Fibroblast of villous mesenchyme (primary cell): ENCODE measurements at regions not wholly inside any gene's neighbourhood (a gene's known extent, or its start where the extent isn't known, plus 50 kb on each side); places are given as distances from the start of the nearest gene placed in this dataset.

Source experiments
- DNase-seq: peaks from one replicate; pipeline ENCODE4 v3.0.0-alpha.2; 2010; ENCODE audit warnings: low read depth
- H3K4me3 ChIP-seq: 2 replicates; pipeline ENCODE4 v1.5.1; 2011; ENCODE audit warnings: low read depth, mild to moderate bottlenecking, low read length
- TF ChIP-seq, protein P1 (sequence below): IDR thresholded peaks from 2 replicates; pipeline ENCODE4 v1.5.1; 2012; ENCODE audit warnings: low read depth, mild to moderate bottlenecking, low read length; ENCODE audit not compliant: insufficient read depth

DNA sequence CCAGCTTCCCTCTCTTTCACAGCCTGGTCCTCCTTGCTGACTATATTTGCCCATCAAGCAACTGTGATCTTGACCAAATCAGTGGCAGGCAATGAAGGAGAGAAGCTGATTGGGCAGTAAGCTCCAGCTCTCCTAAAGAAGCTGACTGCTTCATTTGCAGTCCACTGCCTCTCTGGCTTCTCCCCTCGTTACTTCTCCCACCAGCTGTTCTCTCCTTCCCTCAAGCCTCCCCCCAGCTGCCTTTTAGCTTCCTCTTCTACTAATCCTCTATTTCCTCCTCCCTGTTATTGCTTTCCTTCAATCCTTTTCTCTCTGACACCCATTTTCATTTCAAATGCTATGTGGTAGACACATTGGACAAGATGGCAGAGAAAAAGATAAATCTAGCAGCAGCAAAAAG is 474.7 kb upstream of the UBE2E2 start:
- H3K4me3 ChIP-seq = no peak overlapping the region
- DNase-seq = no peak
- TF ChIP-seq, protein P1, sequence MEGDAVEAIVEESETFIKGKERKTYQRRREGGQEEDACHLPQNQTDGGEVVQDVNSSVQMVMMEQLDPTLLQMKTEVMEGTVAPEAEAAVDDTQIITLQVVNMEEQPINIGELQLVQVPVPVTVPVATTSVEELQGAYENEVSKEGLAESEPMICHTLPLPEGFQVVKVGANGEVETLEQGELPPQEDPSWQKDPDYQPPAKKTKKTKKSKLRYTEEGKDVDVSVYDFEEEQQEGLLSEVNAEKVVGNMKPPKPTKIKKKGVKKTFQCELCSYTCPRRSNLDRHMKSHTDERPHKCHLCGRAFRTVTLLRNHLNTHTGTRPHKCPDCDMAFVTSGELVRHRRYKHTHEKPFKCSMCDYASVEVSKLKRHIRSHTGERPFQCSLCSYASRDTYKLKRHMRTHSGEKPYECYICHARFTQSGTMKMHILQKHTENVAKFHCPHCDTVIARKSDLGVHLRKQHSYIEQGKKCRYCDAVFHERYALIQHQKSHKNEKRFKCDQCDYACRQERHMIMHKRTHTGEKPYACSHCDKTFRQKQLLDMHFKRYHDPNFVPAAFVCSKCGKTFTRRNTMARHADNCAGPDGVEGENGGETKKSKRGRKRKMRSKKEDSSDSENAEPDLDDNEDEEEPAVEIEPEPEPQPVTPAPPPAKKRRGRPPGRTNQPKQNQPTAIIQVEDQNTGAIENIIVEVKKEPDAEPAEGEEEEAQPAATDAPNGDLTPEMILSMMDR = no peak

DNA sequence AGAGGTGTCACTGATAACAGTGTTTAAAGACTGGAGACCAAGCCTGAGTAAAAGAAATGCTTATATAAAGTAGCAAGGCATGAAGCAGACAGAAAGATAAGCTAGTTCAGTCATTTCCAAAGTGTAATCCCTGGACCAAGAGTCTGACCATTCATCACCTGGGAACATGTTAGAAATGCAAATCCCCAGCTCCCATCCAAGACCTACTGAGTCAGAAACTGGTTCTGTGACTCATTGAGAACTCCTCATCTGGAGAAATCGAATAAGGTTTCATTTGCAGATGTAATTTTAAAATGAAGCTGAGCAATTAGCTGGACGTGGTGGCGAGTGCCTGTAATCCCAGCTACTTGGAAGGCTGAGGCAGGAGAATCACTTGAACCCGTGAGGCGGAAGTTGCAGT is 473.9 kb upstream of the UBE2E2 start:
- DNase-seq = no peak
- TF ChIP-seq, protein P1 = no peak
- H3K4me3 ChIP-seq = no peak overlapping the region

DNA sequence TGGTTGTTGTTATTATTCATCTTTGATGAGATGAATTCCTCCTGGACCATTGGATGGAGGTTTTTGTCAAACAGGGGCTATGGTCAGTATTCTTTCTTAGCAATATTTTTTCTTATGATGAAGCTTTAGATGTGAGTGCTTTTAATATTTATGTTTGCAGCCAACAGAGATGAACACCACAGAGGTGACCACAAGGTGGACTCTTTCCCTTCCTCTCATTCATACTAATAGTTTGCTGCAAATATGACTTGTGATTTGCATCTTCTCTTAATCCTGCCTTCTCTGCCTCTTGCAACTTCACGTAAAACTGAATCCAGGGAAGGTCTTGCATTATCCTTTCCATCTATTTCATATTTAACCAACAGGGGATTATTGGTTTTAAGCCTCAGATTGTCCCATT is 473.1 kb upstream of the UBE2E2 start:
- DNase-seq = no peak
- TF ChIP-seq, protein P1 = no peak

DNA sequence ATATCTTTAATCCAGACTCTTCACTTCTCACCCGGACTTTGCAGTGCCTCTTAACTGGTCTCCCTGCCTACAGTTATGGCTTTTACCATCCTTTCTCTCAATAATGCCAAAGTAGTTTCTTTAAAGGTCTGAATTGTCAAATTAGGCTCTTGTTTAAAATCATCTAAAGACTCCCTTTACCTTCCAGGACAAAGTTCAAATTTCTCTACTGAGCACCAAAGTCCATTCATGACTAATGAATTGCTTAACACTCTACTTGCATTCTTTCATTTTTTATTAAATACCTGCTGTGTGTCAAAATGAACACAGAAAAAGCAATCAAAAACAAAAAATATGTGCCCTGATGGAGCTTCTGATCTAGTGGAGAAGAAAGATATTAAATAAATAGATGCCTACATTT is 472.4 kb upstream of the UBE2E2 start:
- DNase-seq = no peak
- TF ChIP-seq, protein P1 = no peak
- no peak overlapping the region for H3K4me3 ChIP-seq

More for the DNA sequence above, 473.1 kb upstream of the UBE2E2 start:
- no peak overlapping the region for H3K4me3 ChIP-seq

DNA sequence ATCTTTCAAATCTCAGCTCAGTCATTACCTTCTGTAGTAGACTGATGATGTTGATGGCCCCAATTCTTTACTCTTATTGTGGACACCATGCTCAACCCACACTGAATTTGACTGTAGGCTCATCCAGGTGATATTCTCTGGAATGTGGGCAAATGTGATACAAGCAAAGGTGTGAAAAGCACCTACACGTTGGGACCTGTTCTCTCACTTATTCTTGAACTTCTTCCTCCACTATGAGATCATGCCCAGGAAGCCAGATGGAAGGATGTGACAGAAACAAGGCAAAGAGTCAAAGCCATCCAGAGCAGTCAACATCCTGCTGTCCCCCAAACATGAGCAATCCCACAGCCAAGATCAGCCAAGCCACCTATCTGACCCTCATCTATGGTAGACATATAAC is 471.2 kb upstream of the UBE2E2 start:
- TF ChIP-seq, protein P1 = no peak
- no peak for DNase-seq
- H3K4me3 ChIP-seq = no peak overlapping the region

DNA sequence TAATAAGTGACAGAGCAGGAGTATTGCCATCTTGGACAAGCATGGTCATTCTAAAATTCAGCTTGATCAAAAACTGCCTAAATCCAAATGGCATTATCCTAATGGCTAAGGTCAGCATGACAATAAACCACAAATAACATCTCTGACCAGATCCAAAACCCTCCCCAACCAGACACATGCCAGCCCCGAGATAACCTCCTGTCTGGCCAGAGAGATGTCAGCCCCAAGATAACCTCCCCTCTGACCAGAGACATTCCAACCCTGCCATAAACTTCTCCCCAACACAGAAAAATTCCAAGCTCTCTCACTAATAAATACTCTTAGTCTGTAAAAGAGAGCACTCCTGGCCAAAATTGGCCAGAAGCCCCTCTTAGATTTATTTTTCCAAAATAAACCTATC is 470.5 kb upstream of the UBE2E2 start:
- DNase-seq = no peak
- H3K4me3 ChIP-seq = no peak overlapping the region
- TF ChIP-seq, protein P1 = no peak

DNA sequence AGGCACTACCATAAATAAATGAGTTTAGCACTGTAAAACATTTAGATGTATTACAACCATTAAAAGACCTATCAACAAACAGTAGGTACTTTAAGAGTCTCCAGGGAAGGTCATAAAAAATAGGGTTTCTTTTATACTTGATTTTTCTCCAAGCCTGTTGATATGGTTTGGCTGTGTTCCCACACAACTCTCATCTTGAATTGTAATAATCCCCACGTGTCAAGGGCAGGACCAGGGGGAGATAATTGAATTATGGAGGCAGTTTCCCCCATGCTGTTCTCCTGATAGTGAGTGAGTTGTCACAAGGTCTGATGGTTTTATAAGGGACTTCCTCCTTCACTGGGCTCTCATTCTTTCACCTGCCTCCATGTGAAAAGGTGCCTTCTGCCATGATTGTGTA is 468.9 kb upstream of the UBE2E2 start:
- TF ChIP-seq, protein P1 = no peak
- no peak for DNase-seq
- no peak overlapping the region for H3K4me3 ChIP-seq
